GM10266 (cell line): ENCODE measurements at regions not wholly inside any gene's neighbourhood (a gene's known extent, or its start where the extent isn't known, plus 50 kb on each side); places are given as distances from the start of the nearest gene placed in this dataset.
A peak's percentile ranks its signal among the peaks of the same experiment; 100 is the strongest.

Experiments used
- DNase-seq: peaks from one replicate; pipeline ENCODE4 v3.0.0; 2012; ENCODE audit errors: extremely low spot score
- CTCF ChIP-seq: IDR thresholded peaks from 2 replicates; pipeline ENCODE4 v1.5.1; 2012; ENCODE audit warnings: mild to moderate bottlenecking, low read depth; ENCODE audit not compliant: control insufficient read depth, insufficient read depth; ENCODE audit errors: missing control alignments

GRCh38 chr10:106405141-106405540 is 759.4 kb downstream of the SORCS1 start:
- no peak for TF ChIP-seq CTCF
- no peak for DNase-seq

- TF ChIP-seq CTCF = no peak
- no peak for DNase-seq
Measured at GRCh38 chr10:106402458-106402857, 762.0 kb downstream of the SORCS1 start.

DNA sequence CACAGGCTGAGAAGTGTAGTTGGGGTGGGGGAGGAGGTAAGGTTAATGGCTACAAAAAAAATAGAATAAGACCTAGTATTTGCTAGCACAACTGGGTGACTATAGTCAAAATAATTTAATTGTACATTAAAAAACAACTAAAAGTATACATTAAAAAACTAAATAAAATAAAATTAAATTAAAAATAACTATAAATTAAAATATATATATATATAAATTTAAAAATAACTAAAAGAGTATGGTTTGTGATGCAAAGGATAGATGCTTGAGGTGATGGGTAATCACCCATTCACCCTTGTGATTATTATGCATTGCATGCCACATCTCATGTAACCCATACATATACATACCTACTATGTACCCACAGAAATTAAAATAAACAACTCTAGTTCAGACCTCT is 762.5 kb downstream of the SORCS1 start:
- no peak for DNase-seq
- TF ChIP-seq CTCF = no peak

- peak; percentile 8 for TF ChIP-seq CTCF
- DNase-seq = no peak
Measured at GRCh38 chr10:106401161-106401560, 763.3 kb downstream of the SORCS1 start.

- DNase-seq = no peak
- no peak for TF ChIP-seq CTCF
Measured at GRCh38 chr10:106399112-106399511, 765.4 kb downstream of the SORCS1 start.

DNA sequence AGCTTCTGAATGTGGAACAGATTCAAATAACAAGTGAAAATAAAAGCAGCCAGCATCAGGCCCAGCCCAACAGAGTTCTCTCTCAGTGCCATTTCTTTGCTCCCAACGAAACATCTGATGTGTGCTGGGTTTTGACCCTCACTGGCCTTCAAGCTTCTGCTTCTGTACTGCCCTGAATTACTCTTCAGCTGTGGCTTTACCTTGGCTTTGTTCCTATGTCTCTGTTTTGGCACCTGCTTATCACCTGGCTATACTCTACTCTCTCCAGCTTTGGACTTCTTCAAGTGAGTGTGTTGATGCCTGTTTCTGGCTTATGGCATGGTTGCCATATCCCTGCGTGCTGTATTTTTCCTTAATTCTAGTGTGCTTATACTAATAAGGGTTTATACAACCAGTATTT is 768.3 kb downstream of the SORCS1 start:
- no peak for DNase-seq
- no peak for TF ChIP-seq CTCF

DNA sequence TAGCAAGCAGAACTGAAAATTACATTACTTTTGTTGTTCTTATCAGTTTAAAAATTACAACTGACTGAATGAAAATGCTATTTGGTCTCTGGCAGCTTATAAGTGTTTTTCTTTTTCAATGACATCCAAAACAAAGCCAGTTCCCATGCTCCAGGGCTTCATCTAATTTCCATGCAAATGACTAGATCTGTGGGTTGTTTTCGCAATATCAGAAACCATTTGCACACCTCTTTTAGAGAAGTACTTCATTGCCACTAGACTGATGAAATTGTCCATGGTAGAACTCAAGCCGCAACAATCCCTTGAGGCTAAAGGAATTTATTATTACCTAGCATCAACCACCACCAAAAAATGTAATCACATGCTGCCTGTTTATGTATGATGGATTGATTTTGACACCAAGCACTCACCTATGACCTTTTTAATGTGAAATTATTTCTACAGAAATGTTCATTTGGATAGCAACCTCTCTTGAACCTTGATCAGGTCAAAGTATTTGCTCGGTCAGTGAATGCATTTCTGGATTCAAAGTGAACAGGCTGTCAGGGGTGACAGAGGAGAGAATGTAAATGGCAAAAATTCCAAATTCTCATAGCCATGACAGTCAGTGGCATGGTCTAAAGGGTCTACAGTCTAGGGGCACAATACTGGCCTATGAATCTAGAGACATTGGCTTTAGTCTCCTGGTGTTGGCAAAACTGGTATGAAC is 769.3 kb downstream of the SORCS1 start:
- no peak for DNase-seq
- TF ChIP-seq CTCF = no peak
